ENCODE measurements at regions not wholly inside any gene's neighbourhood (a gene's known extent, or its start where the extent isn't known, plus 50 kb on each side); places are given as distances from the start of the nearest gene placed in this dataset.

DNA sequence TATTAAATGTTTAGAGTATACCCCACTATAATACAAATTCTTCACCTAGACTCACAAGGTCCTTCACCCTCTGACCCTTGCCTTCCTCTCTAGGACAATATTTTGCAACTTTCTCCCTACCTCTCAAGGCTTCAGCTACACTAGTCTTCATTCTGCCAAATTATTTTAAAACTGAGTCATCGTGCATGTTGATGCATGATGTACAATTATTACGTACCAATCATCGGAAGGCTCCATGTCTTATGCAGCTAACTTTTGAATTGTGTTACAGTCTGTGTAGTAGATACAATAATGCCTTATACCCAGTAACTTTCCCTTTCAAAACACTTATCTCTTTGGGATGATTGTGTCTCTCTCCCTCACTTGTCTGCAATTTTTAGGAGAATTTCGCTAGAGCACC lies 98.5 kb upstream of the ROBO2 start:
- no peak for DNase-seq

DNA sequence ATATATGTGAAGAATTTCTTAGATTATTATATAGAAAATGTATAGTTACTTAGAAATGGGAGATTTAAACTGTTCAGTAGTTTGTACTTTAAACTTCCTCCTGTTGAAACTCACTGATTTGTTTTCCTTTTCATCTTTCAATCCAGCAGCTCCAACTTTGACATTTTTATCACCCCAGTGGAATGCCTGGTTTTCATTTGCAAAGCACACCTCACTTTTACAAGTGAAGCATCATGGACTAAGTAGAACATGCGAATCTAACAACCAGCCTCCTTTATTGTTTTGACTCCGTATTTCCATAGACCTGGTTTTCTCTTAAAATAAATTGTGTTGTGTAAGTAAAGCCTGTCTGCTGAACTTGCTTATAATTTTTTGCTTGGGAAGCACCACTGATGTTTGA lies 97.8 kb upstream of the ROBO2 start:
- DNase-seq = no peak

DNA sequence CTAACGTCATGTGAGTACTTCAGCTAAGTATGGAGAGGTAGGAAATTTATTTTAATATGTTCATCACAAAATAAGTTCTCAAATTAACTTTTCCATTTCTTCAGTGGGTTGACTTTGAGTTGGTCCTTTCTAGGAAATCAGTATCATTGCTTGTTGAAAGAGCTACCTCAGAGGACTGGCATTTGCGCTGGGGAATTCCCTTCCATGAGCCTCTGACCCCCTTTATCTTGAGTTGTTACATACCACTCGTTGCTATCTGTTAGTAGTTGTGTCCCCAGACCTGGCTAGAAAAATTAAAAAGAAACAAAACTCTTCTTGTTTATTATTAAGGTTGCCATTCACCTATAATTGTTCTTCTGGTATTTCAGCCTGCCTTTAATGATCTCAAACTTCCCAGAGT lies 96.8 kb upstream of the ROBO2 start:
- DNase-seq = no peak

DNA sequence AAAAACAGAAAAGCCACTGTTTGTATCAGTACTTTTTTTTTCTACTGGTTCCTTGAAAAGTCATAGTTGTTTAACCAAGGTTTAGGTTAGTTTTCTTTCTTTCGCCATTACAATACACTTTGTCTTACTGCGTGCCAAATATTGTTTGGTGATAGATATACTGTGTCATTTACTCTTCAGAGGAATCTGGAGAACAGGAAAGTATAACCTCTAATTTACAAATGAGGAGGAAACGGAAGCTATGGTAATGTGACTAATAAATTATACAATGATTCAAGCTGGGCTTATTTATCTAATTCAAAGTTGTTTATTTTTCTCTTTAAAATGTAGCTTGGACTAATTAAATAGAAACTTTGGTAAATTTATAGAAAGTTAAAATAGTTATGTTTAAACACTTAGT lies 96.2 kb upstream of the ROBO2 start:
- no peak for DNase-seq

DNA sequence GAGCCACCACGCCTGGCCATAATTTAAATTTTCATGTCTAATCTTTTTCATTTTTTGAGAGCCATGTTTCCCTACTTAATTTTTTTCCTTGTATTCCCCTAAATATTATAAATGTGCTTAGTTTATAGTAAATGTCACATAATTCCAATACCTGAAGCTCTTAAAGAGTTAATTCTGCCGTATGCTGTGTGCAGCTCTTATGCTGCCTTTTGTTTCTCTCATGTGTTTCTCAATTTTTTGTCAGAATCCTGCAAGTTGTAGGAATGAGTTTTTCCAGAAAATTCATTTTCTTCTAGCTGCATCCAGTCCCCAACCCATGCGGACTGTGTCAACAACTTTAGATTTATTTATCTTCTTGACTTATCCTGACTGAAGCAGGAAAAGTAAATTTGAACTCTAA lies 90.9 kb upstream of the ROBO2 start:
- no peak for DNase-seq

DNA sequence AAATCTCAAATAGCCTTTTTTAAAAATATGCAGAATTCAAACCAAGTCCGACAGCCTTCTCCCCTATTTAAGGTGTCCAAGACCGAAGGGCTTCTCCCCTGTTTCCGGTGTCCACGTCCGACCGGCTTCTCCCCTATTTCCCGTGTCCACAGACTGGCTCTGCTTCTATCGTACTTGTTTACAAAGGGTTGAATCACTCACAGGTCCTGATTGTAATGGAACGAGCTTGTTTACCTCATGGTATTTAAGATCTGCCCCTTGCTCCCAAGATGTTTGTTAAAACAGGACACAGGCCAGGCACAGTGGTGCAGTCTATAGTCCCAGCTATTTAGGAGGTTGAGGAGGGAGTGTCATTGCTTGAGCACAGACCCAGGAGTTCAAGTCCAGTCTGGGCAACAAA lies 90.4 kb upstream of the ROBO2 start:
- no peak for DNase-seq

DNA sequence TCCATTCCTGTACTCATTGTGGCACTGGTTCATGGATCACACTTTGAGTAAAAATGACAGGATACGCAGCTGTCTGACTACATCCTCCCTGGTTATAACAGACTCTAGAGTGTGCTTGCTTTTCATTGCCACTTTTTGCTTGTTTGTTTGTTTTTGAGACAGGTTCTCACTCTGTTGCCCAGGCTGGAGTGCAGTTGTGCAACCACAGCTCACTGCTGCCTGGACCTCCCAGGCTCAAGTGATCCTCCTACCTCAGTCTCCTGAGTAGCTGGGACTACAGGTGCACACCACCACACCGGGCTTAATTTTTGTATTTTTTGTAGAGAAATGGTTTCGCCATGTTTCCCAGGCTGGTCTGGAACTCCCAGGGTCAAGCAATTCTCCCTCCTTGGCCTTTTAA lies 89.3 kb upstream of the ROBO2 start:
- no peak for DNase-seq

DNA sequence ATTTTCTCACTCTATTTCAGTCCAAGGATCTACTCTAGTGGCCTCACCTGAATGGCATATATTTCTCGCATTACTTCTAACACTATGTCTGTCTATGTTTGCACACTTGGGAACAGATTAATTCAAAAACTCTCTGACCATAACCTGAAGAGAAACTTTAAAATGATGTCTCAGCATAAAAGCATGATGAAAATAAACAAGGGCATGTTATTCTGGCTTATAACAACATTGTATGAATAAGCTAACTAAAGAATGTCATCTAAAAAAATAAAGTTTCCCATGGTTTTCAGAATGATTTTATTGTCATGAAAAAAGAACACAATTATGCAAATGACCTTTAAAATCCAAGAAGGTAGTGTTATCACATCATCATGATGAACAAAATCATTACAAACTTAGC lies 85.5 kb upstream of the ROBO2 start:
- no peak for DNase-seq

DNA sequence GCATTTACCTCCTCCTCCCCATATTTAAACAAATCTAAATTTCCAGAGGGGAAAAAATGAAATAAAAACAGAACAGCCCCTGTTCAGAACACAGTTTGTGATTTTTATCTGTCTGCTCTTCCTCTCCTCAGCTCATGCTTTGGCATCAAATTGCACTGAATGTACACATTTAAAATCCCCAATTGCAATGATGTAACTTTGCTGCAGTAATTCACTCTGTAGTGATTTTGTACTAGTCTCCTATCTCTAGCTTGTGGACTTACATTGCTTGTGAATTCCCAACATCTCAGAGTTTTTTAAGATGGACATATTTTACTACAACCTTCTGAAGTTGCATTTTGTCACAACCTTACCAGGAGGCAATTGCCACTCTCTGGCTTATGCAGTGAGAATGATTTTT lies 81.6 kb upstream of the ROBO2 start:
- DNase-seq = no peak

DNA sequence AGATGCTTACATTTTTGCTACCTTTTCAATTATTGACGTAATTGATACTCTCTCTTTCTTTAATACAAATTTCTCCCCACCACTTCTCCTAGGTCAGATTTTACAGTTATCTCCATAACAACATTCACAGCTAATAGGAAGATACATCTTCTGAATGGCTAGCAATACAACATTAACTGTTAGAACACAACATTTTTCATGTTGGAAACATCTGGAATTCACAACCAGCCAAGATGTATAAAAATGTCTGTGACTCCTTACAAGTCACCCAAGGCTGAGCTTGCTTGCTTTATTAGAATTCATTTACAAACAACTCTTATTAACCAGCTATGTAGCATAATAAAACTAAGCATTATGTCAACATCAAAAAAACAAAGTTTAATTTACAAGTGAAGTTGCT lies 81.0 kb upstream of the ROBO2 start:
- no peak for DNase-seq

DNA sequence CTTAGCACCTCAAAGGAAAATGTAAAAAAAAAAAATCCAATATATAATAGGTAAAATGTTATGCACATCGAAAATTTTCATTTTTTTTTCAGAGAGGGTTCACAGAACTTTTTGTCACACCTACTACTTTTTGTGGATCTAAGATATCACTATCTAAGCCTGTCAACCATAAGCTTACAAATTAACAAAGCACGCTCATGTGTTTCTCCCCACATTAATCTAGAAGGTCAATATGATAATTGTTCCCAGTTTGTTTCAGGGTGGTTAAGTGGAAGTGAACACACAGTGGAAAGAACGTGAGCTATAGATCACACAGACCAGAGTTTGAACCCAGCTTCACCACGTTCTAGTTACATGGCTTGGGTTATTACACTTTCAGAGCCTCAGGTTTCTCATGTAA lies 78.6 kb upstream of the ROBO2 start:
- DNase-seq = no peak

DNA sequence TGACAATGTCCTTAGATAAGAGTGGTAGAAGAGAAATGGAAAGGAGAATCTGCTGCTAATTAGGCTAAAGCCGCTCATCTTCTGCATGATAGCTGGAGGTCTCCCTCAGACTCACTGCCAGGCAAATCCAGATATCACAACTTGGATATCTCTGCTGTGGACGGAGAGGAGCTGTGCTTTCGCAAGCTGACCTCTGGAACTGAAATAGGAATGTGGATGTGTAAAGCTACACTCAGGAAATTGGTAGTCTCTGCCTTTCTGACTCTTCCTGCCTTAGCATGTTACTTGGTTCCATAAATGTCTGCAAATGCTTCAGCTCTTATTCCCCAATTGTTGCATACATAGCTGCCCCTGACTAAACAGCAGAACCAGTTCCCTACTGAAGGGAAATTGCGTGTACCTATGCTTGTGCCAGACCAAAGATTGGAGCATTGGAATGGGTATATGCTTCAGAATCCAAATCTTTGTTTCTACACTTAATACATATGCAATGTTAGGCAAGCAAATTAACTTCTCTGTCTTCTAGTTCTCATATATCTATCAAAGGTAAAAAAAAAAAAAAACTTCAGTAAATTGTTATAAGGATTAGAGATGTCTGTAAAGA lies 74.7 kb upstream of the ROBO2 start:
- DNase-seq = no peak

DNA sequence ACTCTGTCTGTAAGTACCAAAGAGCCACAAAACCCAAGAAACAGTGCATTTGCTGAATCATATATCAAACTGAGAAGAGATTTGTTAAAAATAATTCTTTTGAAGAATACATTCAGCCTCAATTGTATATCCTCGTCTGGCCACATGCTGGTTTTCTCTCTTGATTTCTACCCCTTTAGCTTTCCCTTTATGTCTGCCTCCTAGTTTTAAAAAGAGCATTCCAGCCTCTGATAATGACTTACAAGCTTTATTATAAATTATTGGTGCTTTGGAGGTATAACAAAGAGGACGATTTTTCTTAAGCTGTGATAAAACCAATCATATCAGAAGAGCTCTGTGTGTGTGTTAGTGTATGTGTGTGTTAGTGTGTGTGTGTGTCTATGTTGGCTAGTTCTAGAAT lies 70.4 kb upstream of the ROBO2 start:
- no peak for DNase-seq

DNA sequence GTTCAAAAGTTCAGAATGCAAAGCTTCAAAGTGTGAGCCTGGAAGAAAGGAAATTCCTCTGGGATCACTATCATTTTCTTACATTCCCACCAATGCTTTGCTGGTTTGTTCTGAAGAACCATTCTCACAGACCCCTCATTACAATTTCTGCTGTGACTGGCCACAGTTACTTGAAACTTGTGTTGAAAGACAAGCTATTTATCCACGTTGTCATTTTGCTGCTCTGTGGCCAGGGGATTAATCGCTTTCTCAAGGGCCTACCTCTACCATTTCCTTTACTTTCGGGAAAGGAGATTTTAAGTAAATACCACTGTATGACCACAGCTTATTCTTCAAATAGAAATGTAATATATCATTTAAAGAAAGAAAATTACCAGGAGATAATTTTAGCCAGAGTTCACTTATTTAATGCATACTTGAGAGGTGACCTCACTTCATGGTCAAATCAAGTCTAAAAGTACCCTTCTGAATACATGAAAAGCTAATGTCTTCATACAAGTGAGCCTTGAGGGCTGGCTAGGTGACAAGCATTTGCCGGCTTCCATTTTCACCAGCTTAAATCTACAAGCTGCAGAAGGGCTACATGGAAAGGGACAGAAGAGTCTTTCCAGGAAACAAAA lies 69.8 kb upstream of the ROBO2 start:
- no peak for DNase-seq

DNA sequence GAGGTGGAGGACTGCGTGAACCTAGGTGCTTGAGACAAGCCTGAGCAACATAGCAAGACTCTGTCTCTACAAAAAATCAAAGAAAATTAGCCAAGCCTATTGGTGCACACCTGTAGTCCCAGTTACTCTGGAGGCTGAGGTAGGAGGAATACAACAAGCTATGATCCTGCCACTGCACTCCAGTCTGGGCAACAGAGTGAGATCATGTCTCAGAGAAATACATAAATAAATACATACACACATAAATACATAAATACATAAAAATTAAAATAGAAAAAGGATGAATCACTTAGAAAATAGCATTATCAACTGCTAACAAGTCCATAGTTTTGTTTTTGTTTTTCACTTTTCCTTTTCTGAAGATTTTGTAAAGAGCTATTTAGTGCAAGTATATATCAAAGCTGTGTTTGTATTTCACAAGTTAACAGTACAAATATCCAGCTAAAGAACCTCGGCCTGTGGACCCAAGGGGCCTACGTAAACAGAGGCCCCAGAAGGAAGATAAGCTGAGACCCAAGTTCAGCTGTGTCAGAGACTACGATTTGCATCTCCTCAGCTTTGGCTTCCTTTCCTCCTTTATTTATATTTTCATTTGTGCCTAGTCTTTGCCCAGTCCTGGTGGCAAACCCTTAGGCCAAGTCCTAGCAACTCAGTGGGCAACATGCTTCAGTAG lies 67.1 kb upstream of the ROBO2 start:
- DNase-seq = no peak

DNA sequence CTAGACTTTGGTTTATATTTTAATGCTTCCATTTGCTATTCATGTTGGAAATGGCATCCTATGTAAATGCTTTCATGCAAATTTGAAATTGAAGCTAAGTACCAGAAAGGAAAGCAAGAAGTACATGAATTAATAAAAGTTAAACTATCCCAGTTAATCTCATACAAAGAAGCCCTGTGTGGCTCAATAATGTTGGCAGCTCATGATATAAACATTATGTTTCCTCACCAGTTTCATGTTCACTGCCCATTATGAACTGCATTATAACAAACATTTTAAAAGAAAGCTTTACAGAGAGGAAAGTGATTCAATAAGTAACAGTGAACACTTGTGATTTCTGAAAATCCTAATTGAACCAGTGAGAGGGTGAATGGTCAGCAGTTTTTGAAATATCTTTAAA lies 62.9 kb upstream of the ROBO2 start:
- DNase-seq = no peak

DNA sequence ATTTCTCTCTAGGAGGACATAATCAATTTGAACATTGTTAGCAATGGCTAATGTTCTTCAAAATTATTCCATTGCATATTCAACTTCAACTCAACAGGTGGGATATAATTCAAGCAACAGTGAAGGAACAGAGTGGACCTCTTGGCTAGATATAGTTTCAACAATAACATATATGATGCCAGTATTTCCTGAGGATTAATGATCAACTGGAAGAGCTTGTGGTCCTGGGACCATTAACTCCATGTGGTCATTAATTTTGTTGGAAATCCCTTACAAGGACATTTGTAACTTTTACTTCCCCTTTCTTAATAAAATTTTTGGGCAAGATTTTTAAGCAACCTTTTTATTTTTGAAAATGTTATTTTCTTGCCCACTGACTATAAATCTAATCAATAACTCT lies 54.3 kb upstream of the ROBO2 start:
- no peak for DNase-seq

DNA sequence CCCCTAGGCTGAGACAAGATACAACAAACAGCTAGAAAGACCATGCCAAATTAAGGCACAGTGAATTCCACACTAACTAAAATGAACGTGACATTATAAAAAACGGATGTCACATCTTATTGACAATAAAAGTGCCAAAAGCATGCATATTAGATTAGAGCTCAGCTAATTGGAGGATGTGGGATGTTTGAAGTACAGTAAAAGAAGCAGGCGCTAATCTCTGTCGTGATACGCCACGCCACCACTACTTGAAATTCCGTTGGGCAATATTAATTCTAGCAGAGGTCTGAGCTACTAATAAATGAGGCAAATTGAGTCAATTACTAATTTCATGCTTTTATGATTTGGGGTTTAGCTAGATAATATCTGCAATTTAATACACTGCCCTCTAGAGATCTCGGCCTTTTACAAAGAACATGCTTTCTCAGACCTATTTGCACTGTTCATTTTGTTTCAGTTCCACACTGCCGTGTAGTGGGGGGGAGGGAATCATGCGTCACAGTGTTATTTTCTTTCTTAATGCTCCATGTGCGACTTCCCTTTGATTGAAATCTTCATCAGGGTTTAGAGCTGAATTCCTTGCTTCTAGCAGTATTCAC lies 52.9 kb upstream of the ROBO2 start:
- DNase-seq = no peak

Measured in DMS79 treated with DMSO at 0.1 percent for 48 hours (cell line).